22Rv1 (cell line): ENCODE measurements at regions not wholly inside any gene's neighbourhood (a gene's known extent, or its start where the extent isn't known, plus 50 kb on each side); places are given as distances from the start of the nearest gene placed in this dataset.

Experiments used
- CTCF ChIP-seq: fragments of 450-650 bp; IDR thresholded peaks from 2 replicates; pipeline ENCODE4 v1.5.1; 2017; ENCODE audit warnings: mild to moderate bottlenecking
- ZFX ChIP-seq: fragments of 450-650 bp; IDR thresholded peaks from 2 replicates; pipeline ENCODE4 v1.6.1; 2017; ENCODE audit warnings: antibody characterized with exemption, borderline replicate concordance

GRCh38 chr4:59525885-59526284 lies 1674.2 kb upstream of the ADGRL3 start:
- TF ChIP-seq CTCF (no peak), ZFX (no peak)
